SW480 (cell line): ENCODE measurements at regions not wholly inside any gene's neighbourhood (a gene's known extent, or its start where the extent isn't known, plus 50 kb on each side); places are given as distances from the start of the nearest gene placed in this dataset.

Experiments used
- DNase-seq: peaks from one replicate; pipeline ENCODE4 v3.0.0-alpha.2; 2016; ENCODE audit warnings: low spot score

GRCh38 chr4:30783751-30784150, 63.6 kb downstream of the PCDH7 start:
- no peak for DNase-seq

- no peak for DNase-seq
These were observed 69.1 kb downstream of the PCDH7 start for GRCh38 chr4:30789219-30789671.

GRCh38 chr4:30790123-30790522, 70.0 kb downstream of the PCDH7 start:
- no peak for DNase-seq

- DNase-seq, result no peak
These were observed 70.8 kb downstream of the PCDH7 start for GRCh38 chr4:30790998-30791397.

- no peak for DNase-seq
These were observed 72.4 kb downstream of the PCDH7 start for GRCh38 chr4:30792601-30793000.

- no peak for DNase-seq
These were observed 81.7 kb downstream of the PCDH7 start for GRCh38 chr4:30801876-30802275.

- no peak for DNase-seq
These were observed 82.6 kb downstream of the PCDH7 start for GRCh38 chr4:30802622-30803323.

- no peak for DNase-seq
These were observed 88.1 kb downstream of the PCDH7 start for GRCh38 chr4:30808276-30808675.

GRCh38 chr4:30811296-30811695, 91.1 kb downstream of the PCDH7 start:
- no peak for DNase-seq

- no peak for DNase-seq
These were observed 95.5 kb downstream of the PCDH7 start for GRCh38 chr4:30815685-30816084.

GRCh38 chr4:30817447-30817846, 97.3 kb downstream of the PCDH7 start:
- no peak for DNase-seq

GRCh38 chr4:30818541-30818940, 98.4 kb downstream of the PCDH7 start:
- DNase-seq, result no peak

GRCh38 chr4:30821275-30821674, 101.1 kb downstream of the PCDH7 start:
- DNase-seq, result no peak

- DNase-seq, result no peak
These were observed 101.9 kb downstream of the PCDH7 start for GRCh38 chr4:30821859-30822612.

- no peak for DNase-seq
These were observed 102.9 kb downstream of the PCDH7 start for GRCh38 chr4:30822911-30823551.

- DNase-seq, result no peak
These were observed 105.0 kb downstream of the PCDH7 start for GRCh38 chr4:30825008-30825770.

- DNase-seq, result no peak
These were observed 108.2 kb downstream of the PCDH7 start for GRCh38 chr4:30828264-30828926.

GRCh38 chr4:30832639-30833038, 112.5 kb downstream of the PCDH7 start:
- DNase-seq, result no peak

GRCh38 chr4:30833206-30833605, 113.0 kb downstream of the PCDH7 start:
- no peak for DNase-seq

- DNase-seq, result no peak
These were observed 114.9 kb downstream of the PCDH7 start for GRCh38 chr4:30835044-30835443.

GRCh38 chr4:30836231-30836630, 116.1 kb downstream of the PCDH7 start:
- DNase-seq, result no peak

- DNase-seq, result no peak
These were observed 117.0 kb downstream of the PCDH7 start for GRCh38 chr4:30837131-30837539.
